GM12891 (cell line): ENCODE measurements at regions not wholly inside any gene's neighbourhood (a gene's known extent, or its start where the extent isn't known, plus 50 kb on each side); places are given as distances from the start of the nearest gene placed in this dataset.

Source experiments
- DNase-seq: peaks from one replicate; pipeline ENCODE4 v3.0.0; 2011; ENCODE audit warnings: low spot score; ENCODE audit not compliant: insufficient read length
- FAIRE-seq: peaks from 2 replicates; lab custom pipeline; 2011; peaks lifted over from hg19 to GRCh38; lab: Jason Lieb, UNC
- PAX5 ChIP-seq: IDR thresholded peaks from 2 replicates; pipeline ENCODE4 v1.6.1; 2011; ENCODE audit warnings: low read length, moderate library complexity, mild to moderate bottlenecking; ENCODE audit not compliant: insufficient read depth, severe bottlenecking
- POLR2A ChIP-seq: IDR thresholded peaks from 2 replicates; pipeline ENCODE4 v1.6.1; 2011; ENCODE audit warnings: low read depth, low read length, control low read depth
- POLR2AphosphoS5 ChIP-seq: IDR thresholded peaks from 2 replicates; pipeline ENCODE4 v1.6.1; 2011; ENCODE audit warnings: low read depth, low read length, control low read depth
- POU2F2 ChIP-seq: IDR thresholded peaks from 2 replicates; pipeline ENCODE4 v1.6.1; 2011; ENCODE audit warnings: low read depth, mild to moderate bottlenecking, control low read depth, low read length, moderate library complexity
- SPI1 ChIP-seq: IDR thresholded peaks from 2 replicates; pipeline ENCODE4 v1.6.1; 2011; ENCODE audit warnings: low read depth, low read length, control low read depth
- TAF1 ChIP-seq: IDR thresholded peaks from 2 replicates; pipeline ENCODE4 v1.6.1; 2011; ENCODE audit warnings: low read depth, low read length, control low read depth

DNA sequence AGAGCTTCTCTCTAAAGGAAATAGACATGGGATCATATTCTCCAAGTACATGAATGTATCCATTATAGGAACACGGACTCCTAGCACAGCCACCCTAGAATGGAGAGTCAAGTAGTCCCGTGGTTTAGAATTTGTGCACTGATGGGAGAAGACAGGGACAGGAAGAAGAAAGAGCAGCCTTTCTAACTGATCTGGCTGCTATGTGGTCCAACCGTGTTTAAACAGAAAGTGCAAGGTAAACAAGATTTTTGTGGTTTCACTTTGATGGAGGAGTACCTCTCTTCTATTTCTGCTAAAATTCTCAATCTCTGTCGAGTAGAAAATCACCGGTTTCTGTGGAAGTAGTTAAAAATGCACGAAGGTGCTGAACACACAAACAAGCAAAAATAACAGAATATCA, 171.3 kb downstream of the ST8SIA4 start:
- DNase-seq, result peak; percentile 7
- no peak for TF ChIP-seq POU2F2
- no peak for TF ChIP-seq SPI1
- no peak for TF ChIP-seq POLR2A
- FAIRE-seq, result peak; percentile 93

DNA sequence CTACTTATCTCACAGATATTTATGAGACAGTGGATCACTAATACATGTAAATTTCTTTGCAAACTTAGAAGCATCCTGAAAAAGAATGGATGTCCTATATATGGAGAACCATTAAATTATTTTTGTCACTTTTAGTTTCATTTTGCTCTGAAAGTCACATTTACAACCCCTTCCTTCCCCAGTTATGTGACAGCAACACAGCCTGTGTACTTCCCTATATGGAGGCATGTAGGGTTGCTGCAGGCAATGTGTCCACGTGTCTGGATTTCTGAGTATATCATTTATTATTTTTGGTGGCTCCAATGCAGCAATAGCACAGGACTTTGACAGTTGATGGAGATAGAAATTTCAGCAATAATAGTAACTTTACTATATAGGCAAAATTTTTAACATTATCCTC, 156.4 kb downstream of the ST8SIA4 start:
- peak; percentile 5 for DNase-seq
- peak; percentile 76 for FAIRE-seq
- TF ChIP-seq TAF1 (no peak), POU2F2 (no peak), SPI1 (0 out of 2 replicates have a peak, but pooled peaks have one; percentile 2)

DNA sequence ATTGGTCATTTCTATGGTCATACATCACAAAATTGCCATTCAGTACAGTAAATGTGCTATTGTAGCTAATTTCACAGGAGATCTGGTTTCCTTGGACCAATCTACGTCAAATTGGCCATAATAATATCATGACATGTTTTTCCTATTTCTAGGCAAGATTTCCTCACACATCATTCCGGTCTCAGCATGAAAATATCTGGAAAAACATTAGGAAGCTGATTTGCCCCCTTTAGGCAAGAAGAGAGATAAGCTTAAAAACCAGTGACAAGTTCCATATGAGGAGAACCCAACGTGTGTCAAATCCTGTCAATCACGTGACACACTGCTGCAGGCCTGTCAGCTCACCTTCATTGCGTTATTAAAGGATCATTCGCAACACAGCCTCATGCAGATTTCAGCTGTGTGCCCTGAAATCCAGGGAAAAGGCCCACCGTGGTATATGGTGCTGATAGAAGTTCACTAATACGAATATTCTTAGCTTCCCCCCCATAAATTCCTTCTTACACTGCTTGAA, 153.3 kb downstream of the ST8SIA4 start:
- FAIRE-seq (no peak), DNase-seq (no peak)
- TF ChIP-seq POU2F2, result no peak
- no peak for TF ChIP-seq POLR2A
- no peak for TF ChIP-seq PAX5
- no peak for TF ChIP-seq TAF1
- TF ChIP-seq SPI1, result no peak
- TF ChIP-seq POLR2AphosphoS5, result no peak

DNA sequence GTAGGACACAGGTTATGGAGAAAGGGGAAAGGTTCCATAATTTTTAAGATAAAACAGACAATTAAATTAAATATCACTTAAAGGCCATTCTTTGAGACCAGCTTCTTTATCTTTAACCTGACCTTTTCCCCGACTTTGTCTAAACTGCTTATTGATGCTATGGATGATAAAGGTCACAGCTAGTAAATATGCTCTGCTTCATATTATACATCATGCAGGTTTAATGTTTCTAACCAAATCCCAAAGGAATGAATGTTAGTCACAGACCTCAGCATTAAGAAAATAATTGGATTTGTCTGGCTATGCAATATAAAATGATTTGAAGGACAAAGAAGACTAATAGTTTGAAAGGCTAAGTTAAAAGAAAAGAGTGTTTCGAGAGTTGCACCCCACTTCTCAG, 147.6 kb downstream of the ST8SIA4 start:
- DNase-seq (no peak), FAIRE-seq (no peak)
- TF ChIP-seq TAF1, result no peak
- no peak for TF ChIP-seq PAX5
- no peak for TF ChIP-seq POLR2AphosphoS5
- TF ChIP-seq POU2F2, result no peak
- no peak for TF ChIP-seq SPI1
- TF ChIP-seq POLR2A, result no peak
